GM12878 (cell line): ENCODE measurements at regions not wholly inside any gene's neighbourhood (a gene's known extent, or its start where the extent isn't known, plus 50 kb on each side); places are given as distances from the start of the nearest gene placed in this dataset.

Source experiments
- ATAC-seq: fragments of 200-7000 bp; cut with Tn5 transposase; 3 replicates; pipeline ENCODE4 v1.9.1; 2020; ENCODE audit warnings: mild to moderate bottlenecking, moderate library complexity
- BruUV-seq: library from RNA; stranded (reverse); fragments of 400-500 nt; replicated peaks from 2 replicates; lab custom pipeline; 2021; lab: Mats Ljungman, UMichigan
- CTCF ChIA-PET: fragments of 300-600 bp; sonication (Branson Sonifier 250); formaldehyde crosslinking; extraction: SDS; loops from one replicate; lab custom pipeline; 2021; ENCODE audit warnings: inconsistent platforms; lab: Yijun Ruan, JAX
- POLR2A ChIA-PET: fragments of 350-600 bp; formaldehyde crosslinking; extraction: SDS; loops from one replicate; lab custom pipeline; 2021; ENCODE audit warnings: inconsistent platforms; lab: Charles Lee
- RAD21 ChIA-PET: fragments of 300-600 bp; sonication (Branson Sonifier 250); formaldehyde crosslinking; loops from one replicate; lab custom pipeline; 2023; ENCODE audit warnings: antibody characterized with exemption; ENCODE audit not compliant: unreplicated experiment; lab: Charles Lee
- SMC1A ChIA-PET: fragments of 300-600 bp; sonication (Branson Sonifier 250); formaldehyde crosslinking; loops from one replicate; lab custom pipeline; 2023; ENCODE audit not compliant: unreplicated experiment, uncharacterized antibody; lab: Charles Lee
- DNase-seq: peaks from one replicate; pipeline ENCODE4 v3.0.0-alpha.2; 2011; ENCODE audit warnings: low read depth, low spot score
- FAIRE-seq: peaks from 3 replicates; lab custom pipeline; 2011; peaks lifted over from hg19 to GRCh38; lab: Jason Lieb, UNC
- H2AFZ ChIP-seq: 2 replicates; pipeline ENCODE4 v1.6.0; 2011; ENCODE audit warnings: low read depth, low read length, control low read depth; ENCODE audit not compliant: control insufficient read depth
- H3K27ac ChIP-seq: 2 replicates; pipeline ENCODE4 v1.5.1; 2011; ENCODE audit warnings: control low read depth; ENCODE audit not compliant: control insufficient read depth, insufficient read depth
- H3K27me3 ChIP-seq, 2 experiments: replicated peaks in 1 of 2; 2 replicates each; pipeline versions ENCODE4 v1.6.0 to v1.6.1; 2011; ENCODE audit warnings: low read length in 1 of 2; ENCODE audit not compliant: control insufficient read depth in 2 of 2, insufficient read depth in 2 of 2
- H3K36me3 ChIP-seq, 2 experiments: 2 replicates each; pipeline ENCODE4 v1.5.1; 2011; ENCODE audit warnings: low read length in 1 of 2; ENCODE audit not compliant: control insufficient read depth in 2 of 2, insufficient read depth in 2 of 2
- H3K4me1 ChIP-seq: 2 replicates; pipeline ENCODE4 v1.6.1; 2011; ENCODE audit warnings: mild to moderate bottlenecking, low read length, moderate library complexity, mixed read lengths; ENCODE audit not compliant: control insufficient read depth, insufficient read depth
- H3K4me2 ChIP-seq: 2 replicates; pipeline ENCODE4 v1.6.0; 2011; ENCODE audit warnings: control low read depth; ENCODE audit not compliant: control insufficient read depth, insufficient read depth
- H3K4me3 ChIP-seq: fragments of 200-600 bp; sonication (generic); 2 replicates; pipeline ENCODE4 v1.5.1; 2016
- H3K79me2 ChIP-seq: 2 replicates; pipeline ENCODE4 v1.6.0; 2011; ENCODE audit warnings: low read length; ENCODE audit not compliant: control insufficient read depth, insufficient read depth
- H3K9ac ChIP-seq: 2 replicates; pipeline ENCODE4 v1.8.0; 2011; ENCODE audit warnings: low read length, control low read depth, mixed read lengths; ENCODE audit not compliant: control insufficient read depth, insufficient read depth
- H3K9me3 ChIP-seq: replicated peaks from 3 replicates; pipeline ENCODE4 v1.5.1; 2011; ENCODE audit warnings: mild to moderate bottlenecking, low read length; ENCODE audit not compliant: control insufficient read depth, insufficient read depth
- H4K20me1 ChIP-seq: 2 replicates; pipeline ENCODE4 v1.6.0; 2011; ENCODE audit not compliant: control insufficient read depth, insufficient read depth
- BHLHE40 ChIP-seq, 2 experiments: fragments of 450-650 bp in 1 of 2; IDR thresholded peaks; 2 replicates each; pipeline ENCODE4 v1.6.1; 2011 to 2017; ENCODE audit warnings: low read depth in 2 of 2, borderline replicate concordance in 1 of 2, improper control_type of control experiment in 1 of 2, low read length in 1 of 2, mild to moderate bottlenecking in 1 of 2
- CBX5 ChIP-seq: sonication (generic); IDR thresholded peaks from 2 replicates; pipeline ENCODE4 v1.6.1; 2016; ENCODE audit warnings: low read depth, moderate library complexity, mild to moderate bottlenecking, inconsistent platforms
- CREB1 ChIP-seq: IDR thresholded peaks from 2 replicates; pipeline ENCODE4 v1.6.1; 2012; ENCODE audit warnings: low read depth, mild to moderate bottlenecking, inconsistent platforms
- ETV6 ChIP-seq, 2 experiments: fragments of 450-650 bp in 1 of 2; IDR thresholded peaks in 1 of 2; conservative IDR thresholded peaks in 1 of 2; 2 replicates each; pipeline ENCODE4 v1.6.1; 2014; ENCODE audit warnings: antibody characterized with exemption in 1 of 2, borderline replicate concordance in 1 of 2, low read depth in 1 of 2, mild to moderate bottlenecking in 1 of 2, moderate library complexity in 1 of 2
- KAT2A ChIP-seq: conservative IDR thresholded peaks from 2 replicates; pipeline ENCODE4 v1.6.1; 2011; ENCODE audit warnings: low read depth, low read length; ENCODE audit not compliant: control insufficient read depth
- KDM1A ChIP-seq: fragments of 200-600 bp; sonication (generic); IDR thresholded peaks from 2 replicates; pipeline ENCODE4 v1.6.1; 2016; ENCODE audit warnings: borderline replicate concordance
- POLR2AphosphoS5 ChIP-seq: IDR thresholded peaks from 2 replicates; pipeline ENCODE4 v1.6.1; 2011; ENCODE audit warnings: mild to moderate bottlenecking, low read length, inconsistent platforms
- RAD51 ChIP-seq: fragments of 450-650 bp; IDR thresholded peaks from 2 replicates; pipeline ENCODE4 v1.6.1; 2016; ENCODE audit warnings: moderate library complexity, mild to moderate bottlenecking, inconsistent platforms
- SMC3 ChIP-seq: IDR thresholded peaks from 2 replicates; pipeline ENCODE4 v1.6.1; 2011; ENCODE audit warnings: low read length, improper control_type of control experiment, borderline replicate concordance
- TARDBP ChIP-seq: IDR thresholded peaks from 2 replicates; pipeline ENCODE4 v1.6.1; 2016; ENCODE audit warnings: borderline replicate concordance
- TCF7 ChIP-seq: IDR thresholded peaks from 2 replicates; pipeline ENCODE4 v1.6.1; 2014; ENCODE audit warnings: antibody characterized with exemption, borderline replicate concordance
- YBX1 ChIP-seq: fragments of 450-650 bp; IDR thresholded peaks from 2 replicates; pipeline ENCODE4 v1.6.1; 2016; ENCODE audit warnings: antibody characterized with exemption
- ZSCAN29 ChIP-seq: fragments of 450-650 bp; IDR thresholded peaks from 2 replicates; pipeline ENCODE4 v1.6.1; 2017; ENCODE audit warnings: mild to moderate bottlenecking, moderate library complexity
- WGBS: methylation state at CpG from one replicate; pipeline ENCODE4 v1.1.6; 2016; ENCODE audit warnings: low lambda C conversion rate; ENCODE audit not compliant: insufficient replicate concordance, insufficient coverage; ENCODE audit errors: missing lambda C conversion rate; 5-methylcytosine and 5-hydroxymethylcytosine counted together
- in situ Hi-C: fragments of 300-500 bp; cut with MboI; formaldehyde crosslinking; loops from 9 replicates; pipeline ENCODE4 v1.14.3; 2018; ENCODE audit warnings: mixed read lengths
- intact Hi-C: fragments of 100-400 bp; cut with micrococcal nuclease; formaldehyde crosslinking; loops from one replicate; pipeline ENCODE4 v1.14.2; 2022; ENCODE audit not compliant: unreplicated experiment
- TF ChIP-seq, protein P1 (sequence below): IDR thresholded peaks from 2 replicates; pipeline ENCODE4 v1.6.1; 2012; ENCODE audit warnings: low read length, inconsistent platforms
- TF ChIP-seq, protein P2 (sequence below): fragments of 450-650 bp; IDR thresholded peaks from 2 replicates; pipeline ENCODE4 v1.6.1; 2016; ENCODE audit warnings: mild to moderate bottlenecking

DNA sequence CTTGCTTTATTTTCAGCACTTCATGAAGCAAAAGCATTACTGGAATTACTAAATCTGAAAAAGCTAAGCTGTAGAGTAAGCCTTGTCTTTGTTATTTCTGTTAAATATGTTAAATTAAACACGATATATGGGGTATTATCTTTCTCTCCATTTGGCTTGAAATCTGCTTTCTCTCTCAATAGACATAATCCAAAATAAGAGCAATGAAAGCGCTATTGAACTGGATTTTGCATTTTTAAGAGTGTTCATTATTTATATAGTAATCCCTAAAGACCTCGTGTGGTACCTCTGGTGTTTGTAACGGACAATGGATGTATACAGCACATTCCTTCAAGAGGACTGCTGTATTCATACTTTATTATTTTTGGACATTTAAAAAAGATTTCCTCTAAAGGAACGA, 91.5 kb upstream of the KCNE2 start:
- CTCF ChIA-PET: no interaction called here
- no peak for TF ChIP-seq TARDBP
- TF ChIP-seq SMC3: no peak
- TF ChIP-seq CBX5: no peak
- TF ChIP-seq, protein P1, sequence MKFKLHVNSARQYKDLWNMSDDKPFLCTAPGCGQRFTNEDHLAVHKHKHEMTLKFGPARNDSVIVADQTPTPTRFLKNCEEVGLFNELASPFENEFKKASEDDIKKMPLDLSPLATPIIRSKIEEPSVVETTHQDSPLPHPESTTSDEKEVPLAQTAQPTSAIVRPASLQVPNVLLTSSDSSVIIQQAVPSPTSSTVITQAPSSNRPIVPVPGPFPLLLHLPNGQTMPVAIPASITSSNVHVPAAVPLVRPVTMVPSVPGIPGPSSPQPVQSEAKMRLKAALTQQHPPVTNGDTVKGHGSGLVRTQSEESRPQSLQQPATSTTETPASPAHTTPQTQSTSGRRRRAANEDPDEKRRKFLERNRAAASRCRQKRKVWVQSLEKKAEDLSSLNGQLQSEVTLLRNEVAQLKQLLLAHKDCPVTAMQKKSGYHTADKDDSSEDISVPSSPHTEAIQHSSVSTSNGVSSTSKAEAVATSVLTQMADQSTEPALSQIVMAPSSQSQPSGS: no peak
- no peak for TF ChIP-seq POLR2AphosphoS5
- TF ChIP-seq KDM1A: no peak
- TF ChIP-seq, protein P2, sequence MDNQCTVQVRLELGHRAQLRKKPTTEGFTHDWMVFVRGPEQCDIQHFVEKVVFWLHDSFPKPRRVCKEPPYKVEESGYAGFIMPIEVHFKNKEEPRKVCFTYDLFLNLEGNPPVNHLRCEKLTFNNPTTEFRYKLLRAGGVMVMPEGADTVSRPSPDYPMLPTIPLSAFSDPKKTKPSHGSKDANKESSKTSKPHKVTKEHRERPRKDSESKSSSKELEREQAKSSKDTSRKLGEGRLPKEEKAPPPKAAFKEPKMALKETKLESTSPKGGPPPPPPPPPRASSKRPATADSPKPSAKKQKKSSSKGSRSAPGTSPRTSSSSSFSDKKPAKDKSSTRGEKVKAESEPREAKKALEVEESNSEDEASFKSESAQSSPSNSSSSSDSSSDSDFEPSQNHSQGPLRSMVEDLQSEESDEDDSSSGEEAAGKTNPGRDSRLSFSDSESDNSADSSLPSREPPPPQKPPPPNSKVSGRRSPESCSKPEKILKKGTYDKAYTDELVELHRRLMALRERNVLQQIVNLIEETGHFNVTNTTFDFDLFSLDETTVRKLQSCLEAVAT: no peak
- no peak for TF ChIP-seq KAT2A
- TF ChIP-seq RAD51: no peak
- TF ChIP-seq YBX1: no peak
- no peak for TF ChIP-seq ETV6 (conservative IDR thresholded peaks at IDR 0.05 in 1 of 2, IDR thresholded peaks at IDR 0.05 in 1 of 2; ENCODE audit: borderline replicate concordance in 1 of 2, low read depth in 1 of 2)
- TF ChIP-seq TCF7: no peak
- TF ChIP-seq ZSCAN29: no peak
- no peak for TF ChIP-seq CREB1
- no peak for TF ChIP-seq BHLHE40 (IDR thresholded peaks at IDR 0.05; ENCODE audit: borderline replicate concordance in 1 of 2, low read depth in 2 of 2, low read length in 1 of 2)
- TF ChIP-seq, all 136 proteins: peak for 0
- DNase-seq (no peak), ATAC-seq (no peak), FAIRE-seq (no peak)
- Histone ChIP-seq H3K4me2 (no peak overlapping the region), H3K9ac (no peak overlapping the region), H3K27ac (no peak overlapping the region), H4K20me1 (no peaks in the 10 kb centered on the region), H3K4me1 (no peaks in the 10 kb centered on the region), H3K36me3 (no peaks in the 10 kb centered on the region), H3K4me3 (no peak overlapping the region), H3K9me3 (no peaks in the 10 kb centered on the region), H3K79me2 (no peaks in the 10 kb centered on the region), H3K27me3 (no peaks in the 10 kb centered on the region), H2AFZ (no peak overlapping the region)
- RAD21 ChIA-PET: no interaction called here
- BruUV-seq: no TSS peak
- in situ Hi-C loops (no loop called here), intact Hi-C loops (no loop called here)
- SMC1A ChIA-PET: no interaction called here
- WGBS: 17% methylated on average over 5 of the region's 5 CpGs
- POLR2A ChIA-PET: no interaction called here
